ENCODE measurements at regions not wholly inside any gene's neighbourhood (a gene's known extent, or its start where the extent isn't known, plus 50 kb on each side); places are given as distances from the start of the nearest gene placed in this dataset.

- no peak overlapping the region for H2AFZ ChIP-seq (ENCODE audit: low read depth, low read length)
- no peak overlapping the region for H3K4me2 ChIP-seq (ENCODE audit: low read length)
- H3K4me1 ChIP-seq (ENCODE audit: low read length), result peaks cover 18% of the 10 kb centered on the region
- H3K79me2 ChIP-seq (ENCODE audit: low read length), result no peaks in the 10 kb centered on the region
- no peak overlapping the region for H3K9ac ChIP-seq (ENCODE audit: low read length)
- no peak for TF ChIP-seq CTCF (IDR thresholded peaks at IDR 0.05; ENCODE audit: low read depth, low read length)
- TF ChIP-seq EZH2phosphoT487 (IDR thresholded peaks at IDR 0.05; ENCODE audit: low read depth), result no peak
- H3K36me3 ChIP-seq (replicated peaks; ENCODE audit: low read depth, low read length), result no peaks in the 10 kb centered on the region
- H3K4me3 ChIP-seq (ENCODE audit: low read length), result no peak overlapping the region
- no peaks in the 10 kb centered on the region for H3K9me3 ChIP-seq (ENCODE audit: insufficient read depth, low read length)
- no peaks in the 10 kb centered on the region for H4K20me1 ChIP-seq (ENCODE audit: insufficient read depth, low read length)
- H3K27me3 ChIP-seq (ENCODE audit: low read depth, low read length), result no peaks in the 10 kb centered on the region
- H3K27ac ChIP-seq (ENCODE audit: low read length), result no peak overlapping the region
Observed at GRCh38 chr1:108043707-108044106, 78.7 kb upstream of the VAV3 start.

DNA sequence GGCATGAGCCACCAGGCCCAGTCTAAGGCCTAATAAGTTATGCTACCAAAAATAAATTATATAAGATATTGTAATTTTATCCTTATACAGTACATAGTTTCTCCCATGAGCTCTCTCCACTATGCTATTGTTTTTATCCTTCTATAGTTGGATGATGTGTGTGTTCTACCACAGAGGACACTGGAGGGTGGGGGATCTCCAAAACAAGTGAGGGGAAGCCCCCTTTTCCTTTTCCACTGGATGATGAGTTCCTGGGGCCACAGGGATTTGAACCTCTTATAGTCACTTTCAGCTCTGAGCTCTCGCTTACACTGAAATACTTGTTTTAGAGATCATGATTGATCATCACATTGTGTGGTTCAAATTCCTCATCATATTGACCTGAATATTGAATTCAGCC lies 77.6 kb upstream of the VAV3 start:
- H3K27ac ChIP-seq (ENCODE audit: low read length), result no peak overlapping the region
- no peaks in the 10 kb centered on the region for H3K9me3 ChIP-seq (ENCODE audit: insufficient read depth, low read length)
- H3K9ac ChIP-seq (ENCODE audit: low read length), result no peak overlapping the region
- no peak overlapping the region for H3K4me2 ChIP-seq (ENCODE audit: low read length)
- H3K27me3 ChIP-seq (ENCODE audit: low read depth, low read length), result no peaks in the 10 kb centered on the region
- no peak overlapping the region for H2AFZ ChIP-seq (ENCODE audit: low read depth, low read length)
- H4K20me1 ChIP-seq (ENCODE audit: insufficient read depth, low read length), result no peaks in the 10 kb centered on the region
- no peaks in the 10 kb centered on the region for H3K36me3 ChIP-seq (replicated peaks; ENCODE audit: low read depth, low read length)
- TF ChIP-seq CTCF (IDR thresholded peaks at IDR 0.05; ENCODE audit: low read depth, low read length) (no peak), EZH2phosphoT487 (IDR thresholded peaks at IDR 0.05; ENCODE audit: low read depth) (no peak)
- no peaks in the 10 kb centered on the region for H3K79me2 ChIP-seq (ENCODE audit: low read length)
- H3K4me3 ChIP-seq (ENCODE audit: low read length), result no peak overlapping the region
- peaks cover 18% of the 10 kb centered on the region for H3K4me1 ChIP-seq (ENCODE audit: low read length)

DNA sequence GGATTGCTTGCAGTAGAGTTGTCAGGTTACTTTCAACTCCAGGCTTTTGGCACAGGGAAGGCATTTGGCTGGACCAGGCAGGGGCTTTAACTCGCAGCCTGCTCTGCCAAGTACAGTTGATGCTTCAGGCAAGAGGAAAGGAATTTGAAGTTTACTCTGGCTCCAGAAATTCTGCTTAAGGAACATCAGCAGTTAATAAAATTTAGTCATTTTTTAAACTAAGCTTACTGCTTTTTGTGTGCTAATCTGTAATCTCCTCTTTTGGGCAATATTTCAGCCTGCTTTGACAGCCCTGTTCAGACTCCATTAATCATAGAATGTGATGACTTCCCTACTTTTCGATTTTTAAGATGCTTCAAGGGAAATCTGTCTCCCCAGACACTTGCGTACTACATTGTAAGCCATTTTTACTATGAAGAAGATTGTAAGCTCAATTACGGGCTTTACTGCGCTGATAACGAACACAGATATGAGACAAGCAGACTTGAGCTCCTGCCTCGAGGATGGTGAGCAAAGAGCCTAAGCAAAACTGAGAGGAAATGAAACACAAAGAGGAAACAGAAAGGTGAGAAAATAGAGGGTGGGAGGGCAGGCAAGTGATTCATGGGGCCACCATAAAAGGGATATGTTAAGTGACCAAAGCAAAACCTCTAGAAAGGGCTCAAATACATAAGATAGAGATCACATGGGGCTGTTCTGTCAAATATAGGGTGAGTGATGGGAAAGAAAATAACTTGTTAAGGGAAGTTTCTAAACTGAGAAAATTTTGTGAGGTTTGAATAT lies 76.6 kb upstream of the VAV3 start:
- no peak overlapping the region for H3K27ac ChIP-seq (ENCODE audit: low read length)
- no peak overlapping the region for H3K9ac ChIP-seq (ENCODE audit: low read length)
- TF ChIP-seq EZH2phosphoT487 (IDR thresholded peaks at IDR 0.05; ENCODE audit: low read depth) (no peak), CTCF (IDR thresholded peaks at IDR 0.05; ENCODE audit: low read depth, low read length) (no peak)
- no peak overlapping the region for H2AFZ ChIP-seq (ENCODE audit: low read depth, low read length)
- H3K4me1 ChIP-seq (ENCODE audit: low read length), result peaks cover 18% of the 10 kb centered on the region
- no peaks in the 10 kb centered on the region for H3K79me2 ChIP-seq (ENCODE audit: low read length)
- no peak overlapping the region for H3K4me3 ChIP-seq (ENCODE audit: low read length)
- H3K36me3 ChIP-seq (replicated peaks; ENCODE audit: low read depth, low read length), result no peaks in the 10 kb centered on the region
- H3K4me2 ChIP-seq (ENCODE audit: low read length), result no peak overlapping the region
- H3K9me3 ChIP-seq (ENCODE audit: insufficient read depth, low read length), result no peaks in the 10 kb centered on the region
- no peaks in the 10 kb centered on the region for H4K20me1 ChIP-seq (ENCODE audit: insufficient read depth, low read length)
- no peaks in the 10 kb centered on the region for H3K27me3 ChIP-seq (ENCODE audit: low read depth, low read length)

GRCh38 chr1:108038653-108039236 lies 73.8 kb upstream of the VAV3 start:
- Histone ChIP-seq H3K79me2 (ENCODE audit: low read length) (no peaks in the 10 kb centered on the region), H3K4me2 (ENCODE audit: low read length) (no peak overlapping the region), H3K4me1 (ENCODE audit: low read length) (peaks cover 10% of the 10 kb centered on the region), H3K9me3 (ENCODE audit: insufficient read depth, low read length) (no peaks in the 10 kb centered on the region), H3K36me3 (replicated peaks; ENCODE audit: low read depth, low read length) (no peaks in the 10 kb centered on the region), H3K27me3 (ENCODE audit: low read depth, low read length) (no peaks in the 10 kb centered on the region), H3K4me3 (ENCODE audit: low read length) (no peak overlapping the region), H3K27ac (ENCODE audit: low read length) (no peak overlapping the region), H2AFZ (ENCODE audit: low read depth, low read length) (no peak overlapping the region), H3K9ac (ENCODE audit: low read length) (no peak overlapping the region), H4K20me1 (ENCODE audit: insufficient read depth, low read length) (no peaks in the 10 kb centered on the region)
- TF ChIP-seq EZH2phosphoT487 (IDR thresholded peaks at IDR 0.05; ENCODE audit: low read depth), result no peak
